Panc1 (cell line): ENCODE measurements at regions not wholly inside any gene's neighbourhood (a gene's known extent, or its start where the extent isn't known, plus 50 kb on each side); places are given as distances from the start of the nearest gene placed in this dataset.
A peak's percentile ranks its signal among the peaks of the same experiment; 100 is the strongest.

Experiments
- ATAC-seq: fragments of 200-7000 bp; cut with Tn5 transposase; 2 replicates; pipeline ENCODE4 v1.9.1; 2020; ENCODE audit warnings: mild to moderate bottlenecking, moderate library complexity
- BruUV-seq: library from RNA; stranded (reverse); fragments of 400-500 nt; replicated peaks from 2 replicates; lab custom pipeline; 2021; lab: Mats Ljungman, UMichigan
- CTCF ChIA-PET: fragments of 300-600 bp; sonication (Branson Sonifier 250); formaldehyde crosslinking; loops from one replicate; lab custom pipeline; 2022; ENCODE audit warnings: antibody characterized with exemption; lab: Charles Lee
- POLR2A ChIA-PET: fragments of 300-600 bp; sonication (Branson Sonifier 250); formaldehyde crosslinking; loops from one replicate; lab custom pipeline; 2022; ENCODE audit warnings: antibody characterized with exemption; lab: Charles Lee
- DNase-seq: peaks from one replicate; pipeline ENCODE4 v3.0.0-alpha.2; 2010; ENCODE audit warnings: low read depth, low spot score
- H3K27ac ChIP-seq: 2 replicates; pipeline ENCODE4 v1.5.1; 2011; ENCODE audit warnings: mild to moderate bottlenecking, low read length, inconsistent platforms
- H3K27me3 ChIP-seq: fragments of 200-500 bp; sonication (Bioruptor generic); 2 replicates; pipeline ENCODE4 v1.6.0; 2014; ENCODE audit warnings: low read length, inconsistent platforms; ENCODE audit not compliant: control insufficient read depth, insufficient read depth
- H3K36me3 ChIP-seq: fragments of 200-500 bp; sonication (Bioruptor generic); 2 replicates; pipeline ENCODE4 v1.5.1; 2014; ENCODE audit warnings: inconsistent platforms, mild to moderate bottlenecking, low read length, moderate library complexity; ENCODE audit not compliant: control insufficient read depth, insufficient read depth
- H3K4me1 ChIP-seq: 2 replicates; pipeline ENCODE4 v1.5.1; 2011; ENCODE audit warnings: inconsistent platforms, mild to moderate bottlenecking, low read length, moderate library complexity; ENCODE audit not compliant: control insufficient read depth, insufficient read depth
- H3K4me3 ChIP-seq, 2 experiments: 2 replicates each; pipeline ENCODE4 v1.5.1; 2011 to 2012; ENCODE audit warnings: low read depth in 2 of 2, low read length in 2 of 2, mild to moderate bottlenecking in 2 of 2, inconsistent platforms in 1 of 2, moderate library complexity in 1 of 2
- H3K9me3 ChIP-seq: fragments of 200-500 bp; sonication (Bioruptor generic); 2 replicates; pipeline ENCODE4 v1.5.1; 2014; ENCODE audit warnings: low read depth, mild to moderate bottlenecking, inconsistent platforms, low read length, moderate library complexity; ENCODE audit not compliant: control insufficient read depth, insufficient read depth
- CTCF ChIP-seq: fragments of 450-650 bp; IDR thresholded peaks from 2 replicates; pipeline ENCODE4 v1.5.1; 2017; ENCODE audit warnings: mild to moderate bottlenecking
- POLR2AphosphoS5 ChIP-seq: IDR thresholded peaks from 2 replicates; pipeline ENCODE4 v1.6.1; 2012; ENCODE audit warnings: mild to moderate bottlenecking, low read depth, low read length, moderate library complexity
- REST ChIP-seq, 2 experiments: IDR thresholded peaks; 2 replicates each; pipeline ENCODE4 v1.6.1; 2011 to 2012; ENCODE audit warnings: low read depth in 2 of 2, control low read depth in 1 of 2, low read length in 1 of 2, mild to moderate bottlenecking in 1 of 2, moderate library complexity in 1 of 2; ENCODE audit not compliant: insufficient read depth in 1 of 2
- SIN3A ChIP-seq: IDR thresholded peaks from 2 replicates; pipeline ENCODE4 v1.6.1; 2012; ENCODE audit warnings: low read depth, mild to moderate bottlenecking, low read length, moderate library complexity, borderline replicate concordance; ENCODE audit not compliant: insufficient read depth
- TCF7L2 ChIP-seq: IDR thresholded peaks from 2 replicates; pipeline ENCODE4 v1.6.1; 2011; ENCODE audit warnings: mild to moderate bottlenecking, low read depth, low read length, inconsistent platforms
- in situ Hi-C: cut with HindIII; loops from 2 replicates; pipeline ENCODE4 v1.10.0; 2016; ENCODE audit warnings: low sequenced_read_pairs, low pct_unique_long_range_greater_than_20kb
- intact Hi-C: fragments of 100-400 bp; cut with micrococcal nuclease; formaldehyde crosslinking; loops from one replicate; pipeline ENCODE4 v1.10.0; 2022; ENCODE audit not compliant: unreplicated experiment

GRCh38 chr6:56734335-56734734 is 91.6 kb upstream of the DST start:
- no peak for DNase-seq
- peaks cover 61% of the 10 kb centered on the region for H3K4me1 ChIP-seq
- peak overlapping the region; percentile 91 for H3K27ac ChIP-seq
- BruUV-seq: no TSS peak
- ChIA-PET CTCF (no interaction called here), POLR2A (no interaction called here)
- no peaks in the 10 kb centered on the region; the same call in 1 of the 2 replicates for H3K36me3 ChIP-seq
- no peak overlapping the region for H3K4me3 ChIP-seq
- H3K27me3 ChIP-seq: no peaks in the 10 kb centered on the region
- intact Hi-C loops: no loop called here
- TF ChIP-seq SIN3A (no peak), REST (IDR thresholded peaks at IDR 0.05; ENCODE audit: insufficient read depth in 1 of 2, low read depth in 2 of 2, low read length in 1 of 2) (no peak), TCF7L2 (no peak), POLR2AphosphoS5 (no peak), CTCF (no peak)
- ATAC-seq: no peak
- no peaks in the 10 kb centered on the region for H3K9me3 ChIP-seq
- in situ Hi-C loops: no loop called here

GRCh38 chr6:56733211-56733697 is 90.6 kb upstream of the DST start:
- ChIA-PET CTCF (interaction anchor here (0.6 to 0.7 kb wide), 3 partner anchors 9 to 24 kb away, joined by 3 read pairs; no protein-coding TSS in a partner anchor), POLR2A (no interaction called here)
- no peak for TF ChIP-seq REST (IDR thresholded peaks at IDR 0.05; ENCODE audit: insufficient read depth in 1 of 2, low read depth in 2 of 2, low read length in 1 of 2)
- TF ChIP-seq POLR2AphosphoS5: no peak
- TF ChIP-seq CTCF: no peak
- TF ChIP-seq TCF7L2: no peak
- TF ChIP-seq SIN3A: no peak
- ATAC-seq (no peak), DNase-seq (no peak)
- Histone ChIP-seq H3K36me3 (no peaks in the 10 kb centered on the region; the same call in 1 of the 2 replicates), H3K27ac (peak overlapping the region; percentile 91), H3K27me3 (no peaks in the 10 kb centered on the region), H3K9me3 (no peaks in the 10 kb centered on the region), H3K4me1 (peaks cover 71% of the 10 kb centered on the region), H3K4me3 (no peak overlapping the region)
- in situ Hi-C loops: no loop called here
- intact Hi-C loops: no loop called here
- BruUV-seq: no TSS peak
